HCT116 (cell line): ENCODE measurements at regions not wholly inside any gene's neighbourhood (a gene's known extent, or its start where the extent isn't known, plus 50 kb on each side); places are given as distances from the start of the nearest gene placed in this dataset.

Source experiments
- ATAC-seq: fragments of 200-7000 bp; cut with Tn5 transposase; 2 replicates; pipeline ENCODE4 v1.9.1; 2020; ENCODE audit warnings: mild to moderate bottlenecking, moderate library complexity
- BruUV-seq: library from RNA; stranded (reverse); fragments of 400-500 nt; replicated peaks from 2 replicates; lab custom pipeline; 2021; lab: Mats Ljungman, UMichigan
- CTCF ChIA-PET: fragments of 300-600 bp; sonication (Branson Sonifier 250); formaldehyde crosslinking; loops from one replicate; lab custom pipeline; 2021; ENCODE audit warnings: antibody characterized with exemption; lab: Charles Lee
- POLR2A ChIA-PET: fragments of 300-600, 350-600 bp; sonication (Branson Sonifier 250); formaldehyde crosslinking; loops from one replicate; lab custom pipeline; 2021; ENCODE audit warnings: antibody characterized with exemption; lab: Charles Lee
- RAD21 ChIA-PET, 2 experiments: fragments of 300-600 bp; sonication (Branson Sonifier 250); formaldehyde crosslinking; loops; one replicate each; lab custom pipeline; 2023; ENCODE audit warnings: low total read pairs in 2 of 2; ENCODE audit not compliant: uncharacterized antibody in 2 of 2, unreplicated experiment in 2 of 2, low non-redundant PET in 1 of 2; lab: Charles Lee
- DNase-seq: peaks from one replicate; pipeline ENCODE4 v3.0.0-alpha.2; 2010; ENCODE audit warnings: low read depth, low spot score
- H2AFZ ChIP-seq: fragments of 200-600 bp; shearing (Covaris generic), sonication (generic); 2 replicates; pipeline ENCODE4 v1.6.1; 2017; ENCODE audit warnings: low read depth, mixed run types, mixed read lengths, antibody characterized with exemption, low read length; ENCODE audit not compliant: poor library complexity, severe bottlenecking
- H3K27ac ChIP-seq: 2 replicates; pipeline ENCODE4 v1.5.1; 2012; ENCODE audit warnings: low read depth, low read length
- H3K27me3 ChIP-seq: fragments of 200-600 bp; sonication (generic); 2 replicates; pipeline ENCODE4 v1.6.1; 2016; ENCODE audit warnings: mixed run types, low read length, mixed read lengths; ENCODE audit not compliant: insufficient read depth
- H3K36me3 ChIP-seq, 2 experiments: fragments of 200-500 bp in 1 of 2; fragments of 200-600 bp in 1 of 2; sonication (Bioruptor generic) in 1 of 2; sonication (generic) in 1 of 2; 2 replicates each; pipeline versions ENCODE4 v1.5.1 to v1.6.1; 2014 to 2016; ENCODE audit warnings: low read length in 2 of 2, inconsistent platforms in 1 of 2, mixed read lengths in 1 of 2, mixed run types in 1 of 2; ENCODE audit not compliant: insufficient read depth in 2 of 2, control insufficient read depth in 1 of 2
- H3K4me1 ChIP-seq, 2 experiments: fragments of 200-600 bp in 1 of 2; sonication (generic) in 1 of 2; 2 replicates each; pipeline versions ENCODE4 v1.5.1 to v1.6.1; 2012 to 2017; ENCODE audit warnings: low read length in 2 of 2, inconsistent platforms in 1 of 2, mild to moderate bottlenecking in 1 of 2, mixed read lengths in 1 of 2, mixed run types in 1 of 2, moderate library complexity in 1 of 2; ENCODE audit not compliant: insufficient read depth in 2 of 2, control insufficient read depth in 1 of 2
- H3K4me2 ChIP-seq: fragments of 200-600 bp; sonication (generic); 2 replicates; pipeline ENCODE4 v1.6.1; 2017; ENCODE audit warnings: mixed run types, low read length, mixed read lengths
- H3K4me3 ChIP-seq, 2 experiments: fragments of 200-600 bp in 1 of 2; sonication (generic) in 1 of 2; replicated peaks in 1 of 2; 2 replicates each; pipeline ENCODE4 v1.5.1; 2011 to 2016; ENCODE audit warnings: low read length in 2 of 2, control low read depth in 1 of 2, low read depth in 1 of 2, mild to moderate bottlenecking in 1 of 2, mixed read lengths in 1 of 2, mixed run types in 1 of 2
- H3K79me2 ChIP-seq: fragments of 200-600 bp; sonication (generic); 2 replicates; pipeline ENCODE4 v1.6.1; 2017; ENCODE audit warnings: mild to moderate bottlenecking, mixed run types, low read length, moderate library complexity, mixed read lengths; ENCODE audit not compliant: insufficient read depth
- H3K9ac ChIP-seq: fragments of 200-600 bp; sonication (generic); 2 replicates; pipeline ENCODE4 v1.6.1; 2016; ENCODE audit warnings: low read length, mixed read lengths
- H3K9me2 ChIP-seq: fragments of 200-600 bp; sonication (generic), shearing (Covaris generic); 2 replicates; pipeline ENCODE4 v1.6.1; 2017; ENCODE audit warnings: mixed run types, mild to moderate bottlenecking, moderate library complexity; ENCODE audit not compliant: insufficient read depth
- H3K9me3 ChIP-seq, 2 experiments: fragments of 200-500 bp in 1 of 2; fragments of 200-600 bp in 1 of 2; sonication (Bioruptor generic) in 1 of 2; sonication (generic) in 1 of 2; 2 replicates each; pipeline ENCODE4 v1.6.1; 2014 to 2017; ENCODE audit warnings: low read length in 2 of 2, mixed read lengths in 2 of 2, inconsistent platforms in 1 of 2, low read depth in 1 of 2, mild to moderate bottlenecking in 1 of 2, mixed run types in 1 of 2, moderate library complexity in 1 of 2; ENCODE audit not compliant: control insufficient read depth in 1 of 2, insufficient read depth in 1 of 2
- H4K20me1 ChIP-seq: fragments of 200-600 bp; sonication (generic), shearing (Covaris generic); 2 replicates; pipeline ENCODE4 v1.6.1; 2017; ENCODE audit warnings: mixed run types, mild to moderate bottlenecking, moderate library complexity; ENCODE audit not compliant: insufficient read depth
- CBX3 ChIP-seq: IDR thresholded peaks from 2 replicates; pipeline ENCODE4 v1.6.1; 2012; ENCODE audit warnings: low read depth
- CEBPB ChIP-seq: IDR thresholded peaks from 2 replicates; pipeline ENCODE4 v1.6.1; 2012; ENCODE audit warnings: low read depth
- EGR1 ChIP-seq: IDR thresholded peaks from 2 replicates; pipeline ENCODE4 v1.6.1; 2012; ENCODE audit warnings: low read depth
- ELF1 ChIP-seq: IDR thresholded peaks from 2 replicates; pipeline ENCODE4 v1.6.1; 2012; ENCODE audit warnings: low read depth, borderline replicate concordance
- EZH2 ChIP-seq: fragments of 200-600 bp; sonication (generic); IDR thresholded peaks from 2 replicates; pipeline ENCODE4 v1.6.1; 2017; ENCODE audit warnings: antibody characterized with exemption, mixed run types
- FOSL1 ChIP-seq: IDR thresholded peaks from 2 replicates; pipeline ENCODE4 v1.6.1; 2012; ENCODE audit warnings: low read depth
- POLR2A ChIP-seq: IDR thresholded peaks from 2 replicates; pipeline ENCODE4 v1.7.0; 2011; ENCODE audit warnings: borderline replicate concordance; ENCODE audit not compliant: insufficient read depth, insufficient read length; ENCODE audit errors: extremely low read depth
- POLR2AphosphoS5 ChIP-seq: IDR thresholded peaks from 2 replicates; pipeline ENCODE4 v1.6.1; 2011; ENCODE audit warnings: mild to moderate bottlenecking, low read depth, low read length, moderate library complexity
- REST ChIP-seq: IDR thresholded peaks from 2 replicates; pipeline ENCODE4 v1.6.1; 2012; ENCODE audit warnings: low read depth
- SIN3A ChIP-seq: IDR thresholded peaks from 2 replicates; pipeline ENCODE4 v1.6.1; 2012; ENCODE audit warnings: low read depth
- SP1 ChIP-seq: IDR thresholded peaks from 2 replicates; pipeline ENCODE4 v1.6.1; 2012; ENCODE audit warnings: low read depth
- TCF7L2 ChIP-seq: IDR thresholded peaks from 2 replicates; pipeline ENCODE4 v1.7.0; 2011; ENCODE audit warnings: borderline replicate concordance, inconsistent platforms; ENCODE audit not compliant: insufficient read depth, insufficient read length; ENCODE audit errors: extremely low read depth
- ZBTB33 ChIP-seq: IDR thresholded peaks from 2 replicates; pipeline ENCODE4 v1.6.1; 2011; ENCODE audit warnings: mild to moderate bottlenecking, low read length, moderate library complexity; ENCODE audit not compliant: insufficient replicate concordance; ENCODE audit errors: extremely low read depth
- ZFX ChIP-seq: fragments of 450-650 bp; IDR thresholded peaks from 2 replicates; pipeline ENCODE4 v1.6.1; 2017
- ZNF274 ChIP-seq: fragments of 200-500 bp; sonication (Bioruptor generic); IDR thresholded peaks from 2 replicates; pipeline ENCODE4 v1.6.1; 2014; ENCODE audit warnings: mild to moderate bottlenecking, low read depth, low read length, inconsistent platforms
- intact Hi-C: fragments of 100-400 bp; cut with micrococcal nuclease; formaldehyde crosslinking; loops from 2 replicates; pipeline ENCODE4 v1.10.0; 2022

GRCh38 chr9:106106396-106106795 is 412.1 kb downstream of the TMEM38B start:
- TF ChIP-seq ZNF274 (no peak), EGR1 (no peak), ZFX (no peak), REST (no peak), CEBPB (no peak), CBX3 (no peak), ELF1 (no peak), TCF7L2 (no peak), FOSL1 (no peak), ZBTB33 (no peak), SP1 (no peak), POLR2A (no peak), POLR2AphosphoS5 (no peak), SIN3A (no peak), EZH2 (no peak)
- H4K20me1 ChIP-seq: no peaks in the 10 kb centered on the region
- H3K9me2 ChIP-seq: no peaks in the 10 kb centered on the region
- H3K4me1 ChIP-seq: no peaks in the 10 kb centered on the region
- RAD21 ChIA-PET: no interaction called here
- intact Hi-C loops: no loop called here
- H3K27me3 ChIP-seq: no peaks in the 10 kb centered on the region
- H3K4me2 ChIP-seq: no peak overlapping the region
- BruUV-seq: no TSS peak
- no peak overlapping the region for H3K9ac ChIP-seq
- no peaks in the 10 kb centered on the region for H3K9me3 ChIP-seq
- no peaks in the 10 kb centered on the region for H3K79me2 ChIP-seq
- no peak overlapping the region for H3K27ac ChIP-seq
- POLR2A ChIA-PET: no interaction called here
- ATAC-seq: no peak
- no peak overlapping the region for H2AFZ ChIP-seq
- no peaks in the 10 kb centered on the region for H3K36me3 ChIP-seq
- CTCF ChIA-PET: no interaction called here
- no peak overlapping the region for H3K4me3 ChIP-seq
- no peak for DNase-seq
